IMR-90 (cell line): ENCODE measurements at regions not wholly inside any gene's neighbourhood (a gene's known extent, or its start where the extent isn't known, plus 50 kb on each side); places are given as distances from the start of the nearest gene placed in this dataset.
"Not testable (repeated sequence)": the region's sequence is repeated elsewhere in the genome, so short reads cannot be mapped to it uniquely, and the experiment has no call there.

ENCODE experiments used
- ATAC-seq: fragments of 200-7000 bp; cut with Tn5 transposase; 2 replicates; pipeline ENCODE4 v1.9.1; 2020; ENCODE audit warnings: low read depth, mild to moderate bottlenecking, moderate library complexity
- BruUV-seq: library from RNA; stranded (reverse); fragments of 400-500 nt; replicated peaks from 2 replicates; lab custom pipeline; 2021; lab: Mats Ljungman, UMichigan
- CTCF ChIA-PET: fragments of 300-600 bp; formaldehyde crosslinking; extraction: SDS; loops from one replicate; lab custom pipeline; 2021; ENCODE audit warnings: antibody characterized with exemption; lab: Yijun Ruan, JAX
- POLR2A ChIA-PET: fragments of 300-600 bp; sonication (Branson Sonifier 250); formaldehyde crosslinking; loops from one replicate; lab custom pipeline; 2022; ENCODE audit warnings: antibody characterized with exemption; ENCODE audit not compliant: unreplicated experiment; lab: Charles Lee
- DNase-seq: peaks from one replicate; pipeline ENCODE4 v3.0.0; 2013
- H2AFZ ChIP-seq: replicated peaks from 2 replicates; pipeline ENCODE3; 2013; ENCODE audit warnings: low read length, mild to moderate bottlenecking; ENCODE audit not compliant: poor library complexity
- H2AK5ac ChIP-seq: 2 replicates; pipeline ENCODE4 v1.6.1; 2013; ENCODE audit warnings: low read depth, low read length, inconsistent platforms
- H2AK9ac ChIP-seq: replicated peaks from 2 replicates; pipeline ENCODE3; 2013; ENCODE audit warnings: mild to moderate bottlenecking, low read depth, low read length, moderate library complexity; ENCODE audit not compliant: poor library complexity
- H2BK120ac ChIP-seq: 2 replicates; pipeline ENCODE4 v1.6.1; 2013; ENCODE audit warnings: low read depth, low read length, inconsistent platforms
- H2BK15ac ChIP-seq: 3 replicates; pipeline ENCODE4 v1.6.1; 2013; ENCODE audit warnings: low read depth, low read length, inconsistent platforms
- H2BK20ac ChIP-seq: 2 replicates; pipeline ENCODE4 v1.6.1; 2013; ENCODE audit warnings: low read depth, mild to moderate bottlenecking, inconsistent platforms, low read length, moderate library complexity
- H2BK5ac ChIP-seq: 2 replicates; pipeline ENCODE4 v1.6.1; 2013; ENCODE audit warnings: mild to moderate bottlenecking, low read depth, low read length, inconsistent platforms; ENCODE audit not compliant: poor library complexity, severe bottlenecking
- H3K14ac ChIP-seq: replicated peaks from 2 replicates; pipeline ENCODE4 v1.6.1; 2013; ENCODE audit warnings: low read depth, low read length, inconsistent platforms
- H3K18ac ChIP-seq: 2 replicates; pipeline ENCODE4 v1.6.1; 2013; ENCODE audit warnings: low read depth, low read length, control low read depth
- H3K23ac ChIP-seq: 2 replicates; pipeline ENCODE4 v1.6.1; 2013; ENCODE audit warnings: low read depth, low read length, inconsistent platforms
- H3K27ac ChIP-seq: 2 replicates; pipeline ENCODE4 v1.5.1; 2013; ENCODE audit warnings: mild to moderate bottlenecking, control low read depth, low read length; ENCODE audit not compliant: insufficient read depth
- H3K27me3 ChIP-seq: 2 replicates; pipeline ENCODE4 v1.6.1; 2013; ENCODE audit warnings: low read length; ENCODE audit not compliant: control insufficient read depth, insufficient read depth
- H3K36me3 ChIP-seq: 2 replicates; pipeline ENCODE4 v1.6.1; 2013; ENCODE audit warnings: low read length, mixed read lengths; ENCODE audit not compliant: control insufficient read depth, insufficient read depth
- H3K4ac ChIP-seq: 2 replicates; pipeline ENCODE4 v1.6.1; 2013; ENCODE audit warnings: low read depth, low read length, inconsistent platforms
- H3K4me1 ChIP-seq: 2 replicates; pipeline ENCODE4 v1.6.1; 2013; ENCODE audit warnings: low read length, mixed read lengths; ENCODE audit not compliant: control insufficient read depth, insufficient read depth
- H3K4me2 ChIP-seq: 2 replicates; pipeline ENCODE4 v1.6.1; 2013; ENCODE audit warnings: low read depth, mild to moderate bottlenecking, control low read depth, low read length, moderate library complexity
- H3K4me3 ChIP-seq: 2 replicates; pipeline ENCODE4 v1.5.1; 2013; ENCODE audit warnings: low read depth, mild to moderate bottlenecking, control low read depth, low read length, moderate library complexity; ENCODE audit not compliant: insufficient read depth
- H3K56ac ChIP-seq: 2 replicates; pipeline ENCODE4 v1.6.1; 2013; ENCODE audit warnings: low read length, inconsistent platforms; ENCODE audit not compliant: insufficient read depth; ENCODE audit errors: extremely low read depth
- H3K79me1 ChIP-seq, 2 experiments: 2 replicates each; pipeline ENCODE4 v1.6.1; 2013; ENCODE audit warnings: low read length in 2 of 2, inconsistent platforms in 1 of 2, low read depth in 1 of 2
- H3K9ac ChIP-seq: 2 replicates; pipeline ENCODE4 v1.6.1; 2013; ENCODE audit warnings: low read depth, low read length, control low read depth
- H3K9me1 ChIP-seq: 2 replicates; pipeline ENCODE4 v1.6.1; 2013; ENCODE audit warnings: low read length, inconsistent platforms; ENCODE audit not compliant: insufficient read depth
- H3K9me3 ChIP-seq: 2 replicates; pipeline ENCODE4 v1.6.1; 2013; ENCODE audit warnings: low read length; ENCODE audit not compliant: control insufficient read depth, insufficient read depth
- H4K20me1 ChIP-seq: 2 replicates; pipeline ENCODE4 v1.6.1; 2013; ENCODE audit warnings: low read length, inconsistent platforms; ENCODE audit not compliant: insufficient read depth
- H4K5ac ChIP-seq: 2 replicates; pipeline ENCODE4 v1.6.1; 2013; ENCODE audit warnings: mild to moderate bottlenecking, low read depth, low read length, control low read depth
- H4K8ac ChIP-seq, 2 experiments: 2 replicates each; pipeline ENCODE4 v1.6.1; 2013; ENCODE audit warnings: low read depth in 2 of 2, low read length in 2 of 2, control low read depth in 1 of 2, inconsistent platforms in 1 of 2
- H4K91ac ChIP-seq: 2 replicates; pipeline ENCODE4 v1.6.1; 2013; ENCODE audit warnings: low read depth, low read length, inconsistent platforms; ENCODE audit not compliant: insufficient read depth
- WGBS, 2 experiments: methylation state at CpG; one replicate each; pipeline versions ENCODE4 v1.1.5 to v1.1.7; 2013; ENCODE audit warnings: missing lambda C conversion rate in 2 of 2; ENCODE audit not compliant: insufficient read length in 1 of 2; ENCODE audit errors: extremely low coverage in 2 of 2; 5-methylcytosine and 5-hydroxymethylcytosine counted together
- dilution Hi-C: fragments of 300-500 bp; cut with HindIII; formaldehyde crosslinking; loops from one replicate; pipeline ENCODE4 v1.14.3; 2018; ENCODE audit warnings: low sequenced_read_pairs; ENCODE audit not compliant: unreplicated experiment
- in situ Hi-C: fragments of 300-500 bp; cut with MboI; formaldehyde crosslinking; loops from 3 replicates; pipeline ENCODE4 v1.14.3; 2019; ENCODE audit warnings: low sequenced_read_pairs, inconsistent platforms, mixed read lengths
- intact Hi-C: fragments of 100-400 bp; cut with micrococcal nuclease; formaldehyde crosslinking; loops from 2 replicates; pipeline ENCODE4 v1.10.0; 2022

GRCh38 chr2:87364379-87364778, 342.7 kb upstream of the PLGLB1 start:
- H3K4me3 ChIP-seq, DNase-seq, H3K4ac ChIP-seq, H3K9ac ChIP-seq, intact Hi-C loops, H2AK5ac ChIP-seq, H4K8ac ChIP-seq, H2AFZ ChIP-seq, in situ Hi-C loops, H3K79me1 ChIP-seq, H2AK9ac ChIP-seq, H3K4me2 ChIP-seq, H2BK120ac ChIP-seq, H3K14ac ChIP-seq, dilution Hi-C loops, H3K18ac ChIP-seq, H3K9me1 ChIP-seq, H4K5ac ChIP-seq, ATAC-seq, POLR2A ChIA-PET, CTCF ChIA-PET, H3K36me3 ChIP-seq, BruUV-seq, H3K23ac ChIP-seq, H2BK5ac ChIP-seq, H4K20me1 ChIP-seq, H2BK20ac ChIP-seq, H3K4me1 ChIP-seq, H3K56ac ChIP-seq, H3K27ac ChIP-seq, H3K27me3 ChIP-seq, H2BK15ac ChIP-seq, H3K9me3 ChIP-seq, H4K91ac ChIP-seq: not testable (repeated sequence)

DNA sequence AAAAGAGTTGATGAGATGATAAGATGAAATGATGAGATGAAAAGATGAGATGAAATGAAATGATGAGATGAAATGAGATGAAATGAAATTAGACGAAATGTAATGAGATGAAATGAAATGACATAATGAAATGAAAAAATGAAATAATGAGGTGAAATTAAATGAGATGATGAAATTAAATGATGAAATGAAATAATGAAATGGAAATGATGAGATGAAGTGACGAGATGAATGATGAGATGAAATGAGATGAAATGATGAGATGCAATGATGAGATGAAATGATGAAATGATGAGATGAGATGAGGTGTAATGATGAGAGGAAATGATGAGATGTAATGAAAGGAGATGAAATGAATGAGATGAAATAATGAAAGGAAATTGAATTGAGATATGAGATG, 343.4 kb upstream of the PLGLB1 start:
- H2BK120ac ChIP-seq, BruUV-seq, H3K9me3 ChIP-seq, H3K27ac ChIP-seq, H3K9me1 ChIP-seq, dilution Hi-C loops, POLR2A ChIA-PET, H3K4me1 ChIP-seq, CTCF ChIA-PET, H3K14ac ChIP-seq, H2AK5ac ChIP-seq, H3K23ac ChIP-seq, H3K4me3 ChIP-seq, H3K36me3 ChIP-seq, ATAC-seq, H3K4me2 ChIP-seq, H3K9ac ChIP-seq, H3K27me3 ChIP-seq, intact Hi-C loops, H2BK15ac ChIP-seq, H2AFZ ChIP-seq, H4K20me1 ChIP-seq, H3K4ac ChIP-seq, H4K5ac ChIP-seq, DNase-seq, H2BK20ac ChIP-seq, H3K56ac ChIP-seq, H2AK9ac ChIP-seq, H4K91ac ChIP-seq, H2BK5ac ChIP-seq, H4K8ac ChIP-seq, H3K79me1 ChIP-seq, in situ Hi-C loops, H3K18ac ChIP-seq: not testable (repeated sequence)
- WGBS, 2 experiments = 100% methylated on average over 1 of the region's 2 CpGs; no CpG with 5 or more reads in 1 of the 2 experiments
